WI38 (cell line): ENCODE measurements at regions not wholly inside any gene's neighbourhood (a gene's known extent, or its start where the extent isn't known, plus 50 kb on each side); places are given as distances from the start of the nearest gene placed in this dataset.

ENCODE experiments used
- H3K4me3 ChIP-seq: 2 replicates; pipeline ENCODE4 v1.5.1; 2011; ENCODE audit warnings: low read depth, mild to moderate bottlenecking, control low read depth, low read length
- CTCF ChIP-seq: IDR thresholded peaks from 2 replicates; pipeline ENCODE4 v1.5.1; 2012; ENCODE audit warnings: low read depth, mild to moderate bottlenecking, control low read depth, low read length

- no peak overlapping the region for H3K4me3 ChIP-seq
- TF ChIP-seq CTCF: no peak
These were observed 78.2 kb upstream of the NR4A3 start for GRCh38 chr9:99743455-99743854.

- no peak for TF ChIP-seq CTCF
- no peak overlapping the region for H3K4me3 ChIP-seq
These were observed 77.6 kb upstream of the NR4A3 start for GRCh38 chr9:99744132-99744531.

GRCh38 chr9:99745085-99745484 lies 76.6 kb upstream of the NR4A3 start:
- no peak for TF ChIP-seq CTCF
- no peak overlapping the region for H3K4me3 ChIP-seq

- H3K4me3 ChIP-seq: no peak overlapping the region
- TF ChIP-seq CTCF: no peak
These were observed 75.3 kb upstream of the NR4A3 start for GRCh38 chr9:99746406-99746805.

- H3K4me3 ChIP-seq: no peak overlapping the region
- no peak for TF ChIP-seq CTCF
These were observed 73.4 kb upstream of the NR4A3 start for GRCh38 chr9:99748266-99748665.

GRCh38 chr9:99748676-99749075 lies 73.0 kb upstream of the NR4A3 start:
- no peak overlapping the region for H3K4me3 ChIP-seq
- no peak for TF ChIP-seq CTCF

- no peak for TF ChIP-seq CTCF
- H3K4me3 ChIP-seq: no peak overlapping the region
These were observed 72.0 kb upstream of the NR4A3 start for GRCh38 chr9:99749641-99750040.
